IMR-90 (cell line): ENCODE measurements at regions not wholly inside any gene's neighbourhood (a gene's known extent, or its start where the extent isn't known, plus 50 kb on each side); places are given as distances from the start of the nearest gene placed in this dataset.

Experiments used
- ATAC-seq: fragments of 200-7000 bp; cut with Tn5 transposase; 2 replicates; pipeline ENCODE4 v1.9.1; 2020; ENCODE audit warnings: low read depth, mild to moderate bottlenecking, moderate library complexity
- BruUV-seq: library from RNA; stranded (reverse); fragments of 400-500 nt; replicated peaks from 2 replicates; lab custom pipeline; 2021; lab: Mats Ljungman, UMichigan
- CTCF ChIA-PET: fragments of 300-600 bp; formaldehyde crosslinking; extraction: SDS; loops from one replicate; lab custom pipeline; 2021; ENCODE audit warnings: antibody characterized with exemption; lab: Yijun Ruan, JAX
- POLR2A ChIA-PET: fragments of 300-600 bp; sonication (Branson Sonifier 250); formaldehyde crosslinking; loops from one replicate; lab custom pipeline; 2022; ENCODE audit warnings: antibody characterized with exemption; ENCODE audit not compliant: unreplicated experiment; lab: Charles Lee
- DNase-seq: peaks from one replicate; pipeline ENCODE4 v3.0.0; 2013
- H2AFZ ChIP-seq: replicated peaks from 2 replicates; pipeline ENCODE3; 2013; ENCODE audit warnings: low read length, mild to moderate bottlenecking; ENCODE audit not compliant: poor library complexity
- H2AK5ac ChIP-seq: 2 replicates; pipeline ENCODE4 v1.6.1; 2013; ENCODE audit warnings: low read depth, low read length, inconsistent platforms
- H2AK9ac ChIP-seq: replicated peaks from 2 replicates; pipeline ENCODE3; 2013; ENCODE audit warnings: mild to moderate bottlenecking, low read depth, low read length, moderate library complexity; ENCODE audit not compliant: poor library complexity
- H2BK120ac ChIP-seq: 2 replicates; pipeline ENCODE4 v1.6.1; 2013; ENCODE audit warnings: low read depth, low read length, inconsistent platforms
- H2BK15ac ChIP-seq: 3 replicates; pipeline ENCODE4 v1.6.1; 2013; ENCODE audit warnings: low read depth, low read length, inconsistent platforms
- H2BK20ac ChIP-seq: 2 replicates; pipeline ENCODE4 v1.6.1; 2013; ENCODE audit warnings: low read depth, mild to moderate bottlenecking, inconsistent platforms, low read length, moderate library complexity
- H2BK5ac ChIP-seq: 2 replicates; pipeline ENCODE4 v1.6.1; 2013; ENCODE audit warnings: mild to moderate bottlenecking, low read depth, low read length, inconsistent platforms; ENCODE audit not compliant: poor library complexity, severe bottlenecking
- H3K14ac ChIP-seq: replicated peaks from 2 replicates; pipeline ENCODE4 v1.6.1; 2013; ENCODE audit warnings: low read depth, low read length, inconsistent platforms
- H3K18ac ChIP-seq: 2 replicates; pipeline ENCODE4 v1.6.1; 2013; ENCODE audit warnings: low read depth, low read length, control low read depth
- H3K23ac ChIP-seq: 2 replicates; pipeline ENCODE4 v1.6.1; 2013; ENCODE audit warnings: low read depth, low read length, inconsistent platforms
- H3K27ac ChIP-seq: 2 replicates; pipeline ENCODE4 v1.5.1; 2013; ENCODE audit warnings: mild to moderate bottlenecking, control low read depth, low read length; ENCODE audit not compliant: insufficient read depth
- H3K27me3 ChIP-seq: 2 replicates; pipeline ENCODE4 v1.6.1; 2013; ENCODE audit warnings: low read length; ENCODE audit not compliant: control insufficient read depth, insufficient read depth
- H3K36me3 ChIP-seq: 2 replicates; pipeline ENCODE4 v1.6.1; 2013; ENCODE audit warnings: low read length, mixed read lengths; ENCODE audit not compliant: control insufficient read depth, insufficient read depth
- H3K4ac ChIP-seq: 2 replicates; pipeline ENCODE4 v1.6.1; 2013; ENCODE audit warnings: low read depth, low read length, inconsistent platforms
- H3K4me1 ChIP-seq: 2 replicates; pipeline ENCODE4 v1.6.1; 2013; ENCODE audit warnings: low read length, mixed read lengths; ENCODE audit not compliant: control insufficient read depth, insufficient read depth
- H3K4me2 ChIP-seq: 2 replicates; pipeline ENCODE4 v1.6.1; 2013; ENCODE audit warnings: low read depth, mild to moderate bottlenecking, control low read depth, low read length, moderate library complexity
- H3K4me3 ChIP-seq: 2 replicates; pipeline ENCODE4 v1.5.1; 2013; ENCODE audit warnings: low read depth, mild to moderate bottlenecking, control low read depth, low read length, moderate library complexity; ENCODE audit not compliant: insufficient read depth
- H3K56ac ChIP-seq: 2 replicates; pipeline ENCODE4 v1.6.1; 2013; ENCODE audit warnings: low read length, inconsistent platforms; ENCODE audit not compliant: insufficient read depth; ENCODE audit errors: extremely low read depth
- H3K79me1 ChIP-seq, 2 experiments: 2 replicates each; pipeline ENCODE4 v1.6.1; 2013; ENCODE audit warnings: low read length in 2 of 2, inconsistent platforms in 1 of 2, low read depth in 1 of 2
- H3K9ac ChIP-seq: 2 replicates; pipeline ENCODE4 v1.6.1; 2013; ENCODE audit warnings: low read depth, low read length, control low read depth
- H3K9me1 ChIP-seq: 2 replicates; pipeline ENCODE4 v1.6.1; 2013; ENCODE audit warnings: low read length, inconsistent platforms; ENCODE audit not compliant: insufficient read depth
- H3K9me3 ChIP-seq: 2 replicates; pipeline ENCODE4 v1.6.1; 2013; ENCODE audit warnings: low read length; ENCODE audit not compliant: control insufficient read depth, insufficient read depth
- H4K20me1 ChIP-seq: 2 replicates; pipeline ENCODE4 v1.6.1; 2013; ENCODE audit warnings: low read length, inconsistent platforms; ENCODE audit not compliant: insufficient read depth
- H4K5ac ChIP-seq: 2 replicates; pipeline ENCODE4 v1.6.1; 2013; ENCODE audit warnings: mild to moderate bottlenecking, low read depth, low read length, control low read depth
- H4K8ac ChIP-seq, 2 experiments: 2 replicates each; pipeline ENCODE4 v1.6.1; 2013; ENCODE audit warnings: low read depth in 2 of 2, low read length in 2 of 2, control low read depth in 1 of 2, inconsistent platforms in 1 of 2
- H4K91ac ChIP-seq: 2 replicates; pipeline ENCODE4 v1.6.1; 2013; ENCODE audit warnings: low read depth, low read length, inconsistent platforms; ENCODE audit not compliant: insufficient read depth
- BHLHE40 ChIP-seq: fragments of 150-350 bp; IDR thresholded peaks from 2 replicates; pipeline ENCODE4 v1.6.1; 2016; ENCODE audit warnings: mild to moderate bottlenecking, low read depth, low read length
- CEBPB ChIP-seq: IDR thresholded peaks from 2 replicates; pipeline ENCODE4 v1.6.1; 2012; ENCODE audit warnings: low read depth, low read length, improper control_type of control experiment
- CHD1 ChIP-seq: IDR thresholded peaks from 2 replicates; pipeline ENCODE4 v1.6.1; 2012; ENCODE audit warnings: low read depth, low read length, improper control_type of control experiment
- FOS ChIP-seq: fragments of 150-350 bp; IDR thresholded peaks from 2 replicates; pipeline ENCODE4 v1.6.1; 2016; ENCODE audit warnings: low read depth, low read length
- MAFK ChIP-seq: IDR thresholded peaks from 2 replicates; pipeline ENCODE4 v1.6.1; 2012; ENCODE audit warnings: low read depth, low read length, improper control_type of control experiment
- MXI1 ChIP-seq: IDR thresholded peaks from 2 replicates; pipeline ENCODE4 v1.6.1; 2012; ENCODE audit warnings: low read depth, mild to moderate bottlenecking, low read length, moderate library complexity, borderline replicate concordance
- NFE2L2 ChIP-seq: fragments of 150-350 bp; IDR thresholded peaks from 2 replicates; pipeline ENCODE4 v1.6.1; 2016; ENCODE audit warnings: low read depth, mild to moderate bottlenecking, low read length
- POLR2A ChIP-seq: IDR thresholded peaks from 2 replicates; pipeline ENCODE4 v1.6.1; 2012; ENCODE audit warnings: mild to moderate bottlenecking, low read depth, low read length
- RCOR1 ChIP-seq: IDR thresholded peaks from 2 replicates; pipeline ENCODE4 v1.6.1; 2012; ENCODE audit warnings: mild to moderate bottlenecking, low read length, improper control_type of control experiment; ENCODE audit not compliant: insufficient replicate concordance
- RFX5 ChIP-seq: IDR thresholded peaks from 2 replicates; pipeline ENCODE4 v1.8.0; 2012; ENCODE audit warnings: low read depth, mild to moderate bottlenecking, low read length, moderate library complexity
- SMC3 ChIP-seq: fragments of 150-350 bp; IDR thresholded peaks from 2 replicates; pipeline ENCODE4 v1.6.1; 2016; ENCODE audit warnings: low read depth, mild to moderate bottlenecking, antibody characterized with exemption, low read length, moderate library complexity
- WGBS, 2 experiments: methylation state at CpG; one replicate each; pipeline versions ENCODE4 v1.1.5 to v1.1.7; 2013; ENCODE audit warnings: missing lambda C conversion rate in 2 of 2; ENCODE audit not compliant: insufficient read length in 1 of 2; ENCODE audit errors: extremely low coverage in 2 of 2; 5-methylcytosine and 5-hydroxymethylcytosine counted together
- dilution Hi-C: fragments of 300-500 bp; cut with HindIII; formaldehyde crosslinking; loops from one replicate; pipeline ENCODE4 v1.14.3; 2018; ENCODE audit warnings: low sequenced_read_pairs; ENCODE audit not compliant: unreplicated experiment
- in situ Hi-C: fragments of 300-500 bp; cut with MboI; formaldehyde crosslinking; loops from 3 replicates; pipeline ENCODE4 v1.14.3; 2019; ENCODE audit warnings: low sequenced_read_pairs, inconsistent platforms, mixed read lengths
- intact Hi-C: fragments of 100-400 bp; cut with micrococcal nuclease; formaldehyde crosslinking; loops from 2 replicates; pipeline ENCODE4 v1.10.0; 2022
- TF ChIP-seq, protein P1 (sequence below): fragments of 150-350 bp; IDR thresholded peaks from 2 replicates; pipeline ENCODE4 v1.6.1; 2016; ENCODE audit warnings: low read depth, mild to moderate bottlenecking, low read length, moderate library complexity, borderline replicate concordance
- TF ChIP-seq, protein P2 (sequence below): conservative IDR thresholded peaks from 2 replicates; pipeline ENCODE4 v1.5.1; 2012; ENCODE audit warnings: mild to moderate bottlenecking, low read depth, low read length, improper control_type of control experiment
- TF ChIP-seq, protein P3 (sequence below): fragments of 150-350 bp; IDR thresholded peaks from 2 replicates; pipeline ENCODE4 v1.6.1; 2017; ENCODE audit warnings: mild to moderate bottlenecking, antibody characterized with exemption, low read length, low read depth

DNA sequence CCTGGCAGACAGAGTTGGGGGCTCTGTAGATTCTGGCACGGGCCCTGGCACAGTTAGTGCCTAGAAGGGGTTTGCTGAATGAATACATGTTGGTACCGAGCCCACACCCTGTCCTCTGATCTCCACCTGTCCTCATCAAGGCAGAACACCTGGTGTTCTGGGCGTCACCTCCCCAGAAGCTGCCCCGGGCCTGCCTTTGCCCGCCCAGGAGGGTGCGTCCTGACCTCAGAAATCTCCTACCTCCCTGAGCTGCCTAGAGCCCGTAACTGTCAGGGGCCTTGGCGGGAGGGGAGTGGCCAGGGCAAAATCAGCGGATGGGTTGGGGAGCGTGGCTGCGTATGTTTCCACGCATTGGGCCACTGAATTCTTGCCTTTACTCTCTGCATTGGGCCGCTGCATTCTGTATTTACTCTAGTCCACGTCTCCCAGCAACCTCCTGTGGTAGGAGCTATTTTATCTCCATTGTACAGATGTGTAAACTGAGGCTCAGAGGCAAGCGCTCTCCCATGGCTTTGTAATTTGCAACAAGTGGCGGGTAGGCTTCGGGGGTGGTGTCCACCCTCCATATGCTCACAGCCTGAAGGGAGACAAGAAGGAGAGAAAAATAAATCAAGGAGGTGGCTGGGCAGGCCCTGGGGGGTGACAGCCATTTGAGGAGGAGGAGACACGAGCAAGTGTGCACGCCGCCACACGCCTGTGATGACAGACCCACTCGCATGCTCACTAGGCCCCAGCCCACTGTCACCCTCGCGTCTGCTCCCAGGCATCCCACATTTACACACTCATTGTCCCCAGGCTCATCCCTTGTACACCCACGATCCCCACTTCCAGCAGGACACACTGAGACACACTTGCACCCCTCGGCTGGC is 95.7 kb upstream of the WNT4 start:
- WGBS, 2 experiments = 79% methylated on average over 3 of the region's 26 CpGs; no CpG with 5 or more reads in 1 of the 2 experiments
- ATAC-seq = no peak
- Histone ChIP-seq H3K18ac (no peak overlapping the region), H2AFZ (no peak overlapping the region), H3K4me2 (no peak overlapping the region), H2BK20ac (no peak overlapping the region), H2AK9ac (no peak overlapping the region), H2BK5ac (no peak overlapping the region), H4K20me1 (no peaks in the 10 kb centered on the region; the same call in 1 of the 2 replicates), H3K9me3 (no peaks in the 10 kb centered on the region), H2BK120ac (no peak overlapping the region), H3K27ac (no peak overlapping the region), H4K5ac (no peak overlapping the region), H3K4me3 (no peak overlapping the region), H3K9ac (no peak overlapping the region), H3K4me1 (no peaks in the 10 kb centered on the region), H3K27me3 (peaks cover 66% of the 10 kb centered on the region), H3K23ac (no peak overlapping the region), H3K4ac (no peak overlapping the region), H3K36me3 (no peaks in the 10 kb centered on the region), H4K91ac (no peak overlapping the region), H3K14ac (no peak overlapping the region), H2BK15ac (no peak overlapping the region), H3K9me1 (no peaks in the 10 kb centered on the region), H2AK5ac (no peak overlapping the region), H3K56ac (no peak overlapping the region), H4K8ac (no peak overlapping the region), H3K79me1 (no peaks in the 10 kb centered on the region)
- TF ChIP-seq POLR2A (no peak), MAFK (no peak), CHD1 (no peak), NFE2L2 (no peak), MXI1 (no peak), CEBPB (no peak), FOS (no peak), BHLHE40 (no peak), SMC3 (no peak), RCOR1 (no peak), RFX5 (no peak)
- TF ChIP-seq, protein P1, sequence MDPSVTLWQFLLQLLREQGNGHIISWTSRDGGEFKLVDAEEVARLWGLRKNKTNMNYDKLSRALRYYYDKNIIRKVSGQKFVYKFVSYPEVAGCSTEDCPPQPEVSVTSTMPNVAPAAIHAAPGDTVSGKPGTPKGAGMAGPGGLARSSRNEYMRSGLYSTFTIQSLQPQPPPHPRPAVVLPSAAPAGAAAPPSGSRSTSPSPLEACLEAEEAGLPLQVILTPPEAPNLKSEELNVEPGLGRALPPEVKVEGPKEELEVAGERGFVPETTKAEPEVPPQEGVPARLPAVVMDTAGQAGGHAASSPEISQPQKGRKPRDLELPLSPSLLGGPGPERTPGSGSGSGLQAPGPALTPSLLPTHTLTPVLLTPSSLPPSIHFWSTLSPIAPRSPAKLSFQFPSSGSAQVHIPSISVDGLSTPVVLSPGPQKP = no peak
- TF ChIP-seq, protein P2, sequence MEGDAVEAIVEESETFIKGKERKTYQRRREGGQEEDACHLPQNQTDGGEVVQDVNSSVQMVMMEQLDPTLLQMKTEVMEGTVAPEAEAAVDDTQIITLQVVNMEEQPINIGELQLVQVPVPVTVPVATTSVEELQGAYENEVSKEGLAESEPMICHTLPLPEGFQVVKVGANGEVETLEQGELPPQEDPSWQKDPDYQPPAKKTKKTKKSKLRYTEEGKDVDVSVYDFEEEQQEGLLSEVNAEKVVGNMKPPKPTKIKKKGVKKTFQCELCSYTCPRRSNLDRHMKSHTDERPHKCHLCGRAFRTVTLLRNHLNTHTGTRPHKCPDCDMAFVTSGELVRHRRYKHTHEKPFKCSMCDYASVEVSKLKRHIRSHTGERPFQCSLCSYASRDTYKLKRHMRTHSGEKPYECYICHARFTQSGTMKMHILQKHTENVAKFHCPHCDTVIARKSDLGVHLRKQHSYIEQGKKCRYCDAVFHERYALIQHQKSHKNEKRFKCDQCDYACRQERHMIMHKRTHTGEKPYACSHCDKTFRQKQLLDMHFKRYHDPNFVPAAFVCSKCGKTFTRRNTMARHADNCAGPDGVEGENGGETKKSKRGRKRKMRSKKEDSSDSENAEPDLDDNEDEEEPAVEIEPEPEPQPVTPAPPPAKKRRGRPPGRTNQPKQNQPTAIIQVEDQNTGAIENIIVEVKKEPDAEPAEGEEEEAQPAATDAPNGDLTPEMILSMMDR = no peak
- TF ChIP-seq, protein P3, sequence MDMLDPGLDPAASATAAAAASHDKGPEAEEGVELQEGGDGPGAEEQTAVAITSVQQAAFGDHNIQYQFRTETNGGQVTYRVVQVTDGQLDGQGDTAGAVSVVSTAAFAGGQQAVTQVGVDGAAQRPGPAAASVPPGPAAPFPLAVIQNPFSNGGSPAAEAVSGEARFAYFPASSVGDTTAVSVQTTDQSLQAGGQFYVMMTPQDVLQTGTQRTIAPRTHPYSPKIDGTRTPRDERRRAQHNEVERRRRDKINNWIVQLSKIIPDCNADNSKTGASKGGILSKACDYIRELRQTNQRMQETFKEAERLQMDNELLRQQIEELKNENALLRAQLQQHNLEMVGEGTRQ = no peak
- dilution Hi-C loops (no loop called here), intact Hi-C loops (no loop called here), in situ Hi-C loops (no loop called here)
- no TSS peak for BruUV-seq
- ChIA-PET CTCF (no interaction called here), POLR2A (no interaction called here)
- no peak for DNase-seq
